G401 (cell line): ENCODE measurements at regions not wholly inside any gene's neighbourhood (a gene's known extent, or its start where the extent isn't known, plus 50 kb on each side); places are given as distances from the start of the nearest gene placed in this dataset.

Experiments used
- DNase-seq: peaks from one replicate; pipeline ENCODE4 v3.0.0-alpha.2; 2015; ENCODE audit warnings: low spot score
- in situ Hi-C: cut with HindIII; loops from 2 replicates; pipeline ENCODE4 v1.10.0; 2016; ENCODE audit warnings: low sequenced_read_pairs, mixed read lengths

DNA sequence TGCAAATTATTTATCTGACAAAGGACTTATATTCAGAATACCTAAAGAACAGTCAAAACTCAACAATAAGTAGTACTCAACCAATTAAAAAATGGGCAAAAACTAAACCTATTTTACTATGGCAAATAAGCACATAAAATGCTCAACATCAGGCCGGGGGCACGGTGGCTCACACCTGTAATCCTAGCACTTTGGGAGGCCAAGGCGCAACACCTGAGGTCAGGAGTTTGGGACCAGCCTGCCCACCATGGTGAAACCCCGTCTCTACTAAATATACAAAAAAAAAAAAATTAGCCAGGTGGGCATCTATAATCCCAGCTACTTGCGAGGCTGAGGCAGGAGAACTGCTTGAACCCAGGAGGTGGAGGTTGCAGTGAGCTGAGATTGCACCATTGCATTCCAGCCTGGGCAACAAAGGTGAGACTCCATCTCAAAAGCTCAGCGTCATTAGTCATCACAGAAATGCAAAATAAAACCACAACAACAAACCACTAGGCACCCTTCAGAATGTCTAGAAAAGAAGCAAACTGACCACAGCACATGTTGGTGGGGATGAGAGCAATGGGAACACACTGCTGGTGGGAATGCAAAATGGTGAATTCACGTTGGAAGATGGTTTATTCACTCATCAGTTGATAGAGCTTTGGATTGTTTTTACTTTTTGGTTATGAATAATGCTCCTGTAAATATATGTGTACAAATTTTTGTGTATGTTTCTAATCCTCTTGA, 180.6 kb upstream of the SOX1 start:
- no peak for DNase-seq
- in situ Hi-C loops = no loop called here

DNA sequence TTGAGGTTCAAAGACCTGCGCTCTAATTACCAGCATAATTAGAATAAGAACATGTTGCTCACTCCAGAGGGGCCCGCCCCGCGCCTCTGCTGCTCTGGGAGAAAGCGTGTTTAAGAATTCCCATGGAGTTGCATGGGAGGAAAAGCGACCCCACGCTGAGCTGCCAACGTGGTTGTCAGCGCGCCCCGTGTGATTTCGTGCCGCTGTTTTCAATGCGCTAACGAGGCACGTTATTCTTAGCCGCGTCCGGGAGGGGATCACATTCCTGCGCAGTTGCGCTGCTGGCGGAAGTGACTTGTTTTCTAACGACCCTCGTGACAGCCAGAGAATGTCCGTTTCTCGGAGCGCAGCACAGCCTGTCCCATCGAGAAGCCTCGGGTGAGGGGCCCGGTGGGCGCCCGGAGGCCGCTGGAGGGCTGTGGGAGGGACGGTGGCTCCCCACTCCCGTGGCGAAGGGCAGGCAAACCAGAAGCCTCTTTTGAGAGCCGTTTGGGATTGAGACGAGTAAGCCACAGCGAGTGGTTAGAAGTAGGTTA, 173.8 kb upstream of the SOX1 start:
- in situ Hi-C loops = no loop called here
- DNase-seq = no peak

DNA sequence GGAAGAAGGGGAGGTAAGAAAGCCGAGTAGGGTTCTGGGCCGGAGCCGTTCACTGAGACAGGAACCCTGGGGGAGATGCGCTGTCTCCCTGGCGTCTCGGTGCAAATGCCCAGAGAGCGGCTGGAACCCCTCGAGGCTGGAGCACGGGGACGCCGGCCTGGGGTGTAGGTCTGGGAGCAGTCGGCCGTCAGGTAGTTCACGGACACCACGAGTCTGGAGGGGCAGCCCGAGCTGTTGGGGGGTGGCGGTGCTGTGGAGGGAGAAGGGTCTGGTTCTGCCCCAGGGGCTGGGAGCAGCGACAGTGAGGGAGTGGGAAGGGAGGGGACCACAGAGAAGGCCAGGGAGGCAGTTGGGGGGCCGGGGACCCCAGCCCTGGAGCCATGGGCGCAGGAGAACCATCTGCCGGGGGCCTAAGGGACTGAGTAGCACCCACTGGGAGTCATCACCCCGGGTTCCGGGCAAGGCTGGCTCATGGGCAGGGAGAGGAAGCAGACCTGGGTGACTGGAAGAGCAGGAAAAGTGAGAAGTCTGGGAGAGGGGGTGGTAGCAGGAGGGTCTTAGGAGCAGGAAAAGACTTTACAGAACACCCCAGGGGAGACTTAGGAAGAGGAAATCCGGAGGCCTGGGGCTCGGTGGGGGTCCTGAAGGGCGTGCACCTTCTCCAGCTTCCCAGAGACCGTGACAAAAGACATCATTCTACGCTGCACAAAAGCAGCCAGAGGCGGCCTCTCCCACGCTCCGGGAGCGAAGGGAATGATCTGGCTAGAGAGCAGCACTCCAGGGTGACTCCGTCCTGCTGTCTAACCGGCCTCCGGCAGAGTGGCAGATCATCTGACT, 173.1 kb upstream of the SOX1 start:
- in situ Hi-C loops = no loop called here
- DNase-seq = no peak

DNA sequence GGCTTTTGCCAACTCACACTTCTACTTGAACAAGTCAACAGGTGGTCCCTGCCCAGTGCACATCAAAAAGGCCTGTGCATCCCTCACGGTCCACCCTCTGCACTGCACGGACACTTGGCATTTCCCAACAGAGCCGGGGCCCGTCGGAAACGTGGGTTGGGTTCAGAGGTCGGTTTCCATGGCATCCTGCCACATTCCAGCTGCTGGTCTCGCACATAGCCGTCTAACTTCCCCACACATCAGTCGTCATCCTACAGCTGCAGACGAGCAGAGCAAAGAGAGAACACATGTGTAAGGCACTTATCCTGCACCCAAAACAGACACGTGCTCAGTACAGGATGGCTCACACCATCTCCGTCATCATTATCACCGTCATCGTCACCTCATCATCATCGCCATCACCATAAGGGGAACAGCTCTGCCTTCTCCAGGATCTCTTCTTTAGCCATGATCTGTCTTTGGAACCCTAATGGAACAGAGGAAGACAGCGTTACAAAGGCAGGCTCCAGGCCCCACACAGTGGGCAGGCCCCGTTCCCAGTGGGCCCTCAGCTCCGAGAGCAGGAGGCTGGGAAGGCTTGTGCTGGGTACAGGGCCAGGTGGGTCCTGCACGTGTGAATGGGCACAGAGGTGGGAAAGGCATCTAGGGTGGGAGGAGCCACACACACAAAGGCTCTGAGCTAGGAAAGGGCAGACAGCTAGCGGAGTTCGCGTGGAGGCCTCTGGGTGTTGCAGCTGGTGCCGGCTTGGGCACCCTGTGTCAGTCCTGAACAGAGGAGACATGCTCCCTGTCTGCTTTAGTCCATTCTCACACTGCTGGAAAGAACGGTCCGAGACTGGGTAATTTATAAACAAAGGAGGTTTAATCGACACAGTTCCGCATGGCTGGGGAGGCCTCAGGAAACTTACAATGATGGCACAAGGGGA, 170.8 kb upstream of the SOX1 start:
- in situ Hi-C loops = no loop called here
- DNase-seq = no peak

DNA sequence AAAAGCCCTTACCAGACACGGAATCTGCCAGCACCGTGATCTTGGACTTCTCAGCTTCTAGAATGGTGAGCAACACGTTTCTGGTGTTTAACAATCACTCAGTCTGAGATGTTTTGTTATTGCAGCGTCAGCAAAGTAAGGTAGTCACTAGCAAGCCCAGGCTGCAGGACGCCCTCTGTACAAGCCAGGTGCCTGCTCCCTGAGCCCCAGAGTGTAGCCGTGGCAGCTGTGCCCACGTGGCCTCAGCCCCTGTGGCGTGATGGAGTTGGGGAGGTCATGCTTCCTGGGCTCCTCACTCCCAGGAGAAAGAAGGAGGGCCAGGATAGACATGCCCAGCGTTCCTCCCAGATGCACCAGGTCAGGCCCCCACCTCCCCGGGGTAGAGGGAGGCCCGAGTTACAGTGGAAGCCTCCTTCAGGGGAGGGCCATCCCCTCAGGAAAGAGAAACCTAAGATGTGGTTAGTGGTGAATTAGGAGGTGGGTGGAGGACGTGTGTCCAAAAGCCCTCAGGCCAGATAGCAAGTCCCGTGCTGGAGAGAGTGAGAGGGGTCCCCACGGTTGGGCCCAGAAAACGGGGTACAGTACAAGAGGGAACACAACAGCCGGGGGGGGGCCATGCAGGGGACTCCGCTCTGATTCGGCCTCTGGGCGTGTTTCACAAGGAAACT, 169.6 kb upstream of the SOX1 start:
- no peak for DNase-seq
- in situ Hi-C loops = no loop called here

DNA sequence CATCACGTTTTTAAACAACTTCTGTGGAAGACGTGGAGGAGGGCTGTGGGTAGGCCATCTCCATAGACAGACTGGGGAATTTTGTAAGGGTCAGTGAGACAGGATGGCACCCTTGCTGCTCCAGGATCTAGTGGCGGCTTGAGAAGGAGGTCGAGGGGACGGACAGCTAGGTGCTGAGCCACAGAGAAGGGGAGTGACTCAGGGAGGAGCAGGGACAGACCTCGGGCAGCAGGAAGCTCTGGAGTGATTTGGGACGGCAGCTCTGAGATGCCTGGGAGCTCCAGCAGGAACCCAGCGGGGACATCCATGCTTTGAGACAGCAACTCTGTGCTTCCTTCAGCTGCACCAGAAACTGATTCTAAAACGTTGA, 169.1 kb upstream of the SOX1 start:
- no peak for DNase-seq
- in situ Hi-C loops = no loop called here

DNA sequence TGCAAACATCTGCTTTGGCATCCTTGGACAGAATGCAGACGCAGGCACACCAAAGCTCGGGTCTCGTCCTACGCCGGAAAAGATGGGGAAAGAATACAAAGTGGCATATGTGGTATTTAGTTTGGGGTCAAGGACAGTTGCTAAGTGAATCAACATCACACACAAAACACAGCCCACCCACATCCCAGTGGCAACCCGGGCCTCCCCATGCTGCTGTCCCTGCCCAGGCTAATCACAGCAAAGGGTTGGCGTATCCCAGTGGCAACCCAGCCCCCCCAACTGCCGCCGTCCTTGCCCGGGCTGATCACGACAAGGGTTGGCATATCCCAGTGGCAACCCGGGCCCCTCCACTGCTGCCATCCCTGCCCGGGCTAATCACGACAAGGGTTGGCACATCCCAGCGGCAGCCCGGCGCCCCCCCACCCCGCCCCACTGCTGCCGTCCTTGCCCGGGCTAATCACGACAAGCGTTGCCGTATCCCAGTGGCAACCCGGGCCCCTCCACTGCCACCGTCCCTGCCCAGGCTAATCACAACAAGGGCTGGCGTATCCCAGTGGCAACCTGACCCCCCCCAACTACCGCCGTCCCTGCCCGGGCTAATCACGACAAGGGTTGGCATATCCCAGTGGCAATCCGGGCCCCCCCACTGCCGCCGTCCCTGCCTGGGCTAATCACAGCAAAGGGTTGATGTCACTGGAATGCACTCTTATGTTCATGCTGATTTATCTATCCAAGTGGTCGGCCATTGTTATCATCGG, 167.8 kb upstream of the SOX1 start:
- in situ Hi-C loops = no loop called here
- DNase-seq = no peak

DNA sequence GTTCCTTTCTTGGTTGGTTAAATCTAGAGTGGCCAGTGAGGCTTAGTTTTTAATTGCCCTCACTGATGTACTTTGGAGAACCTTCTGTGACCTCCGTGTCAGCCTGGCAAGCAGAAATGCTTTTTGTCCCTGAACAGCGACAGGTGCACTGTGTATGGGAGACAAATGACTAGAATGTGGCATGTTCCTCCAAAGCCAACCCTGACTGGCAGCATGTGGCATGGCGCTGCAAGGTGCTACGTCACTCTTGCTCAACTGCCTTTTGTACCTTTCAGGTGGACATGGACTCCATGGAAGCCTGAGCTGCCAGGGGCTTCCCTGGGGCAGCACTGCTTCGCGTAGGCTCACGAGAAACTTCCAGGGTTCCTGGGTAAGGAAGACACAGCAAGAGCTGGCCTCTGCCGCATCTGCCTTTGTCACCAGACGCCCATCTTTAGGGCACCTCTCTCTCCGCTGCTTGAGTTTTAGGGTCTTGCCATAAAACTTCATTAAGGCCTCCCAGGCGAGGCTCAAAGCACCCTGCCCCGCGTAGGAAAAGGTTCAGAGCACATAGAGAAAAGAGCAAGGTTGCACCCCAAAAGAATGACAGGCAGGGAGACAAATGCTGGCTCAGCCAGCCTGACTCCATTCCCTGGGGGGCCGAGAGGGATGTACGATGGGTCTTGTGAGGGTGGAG, 167.1 kb upstream of the SOX1 start:
- in situ Hi-C loops = no loop called here
- no peak for DNase-seq

DNA sequence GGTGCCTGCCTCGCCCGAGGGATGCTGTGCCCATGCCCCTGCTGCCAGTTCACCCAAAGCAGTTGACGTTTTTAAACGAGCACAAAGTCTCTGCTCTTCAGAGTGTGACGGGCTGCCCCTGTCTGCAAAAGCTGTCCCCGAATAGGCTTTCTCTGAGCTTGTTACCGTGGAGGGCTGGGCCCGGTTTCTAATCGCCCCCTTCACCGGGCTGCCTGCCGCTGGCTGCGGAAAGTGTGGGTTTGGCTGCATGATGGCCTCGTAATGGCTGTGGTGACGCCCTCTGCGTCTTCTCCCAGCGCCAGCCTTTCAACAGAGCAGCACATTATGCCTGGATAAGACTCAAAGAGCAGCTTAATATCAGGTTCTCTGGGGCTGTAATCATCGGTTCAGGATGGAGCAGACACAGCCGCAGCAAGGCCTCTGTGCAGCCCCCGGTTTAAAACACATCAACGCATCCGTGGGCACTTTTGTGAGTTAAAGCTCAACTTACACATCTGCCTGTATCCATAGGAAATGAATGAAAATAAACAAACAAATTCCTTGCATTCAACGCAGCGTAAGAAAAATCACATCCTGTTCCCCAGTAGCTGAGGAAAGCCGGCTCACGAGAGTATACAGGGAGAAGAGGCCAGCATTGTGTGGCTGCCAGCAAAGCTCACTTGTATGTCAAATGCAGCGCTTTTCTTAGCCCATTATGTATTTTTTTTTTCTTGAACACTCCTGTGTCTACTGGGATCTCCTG, 166.4 kb upstream of the SOX1 start:
- in situ Hi-C loops = no loop called here
- no peak for DNase-seq

DNA sequence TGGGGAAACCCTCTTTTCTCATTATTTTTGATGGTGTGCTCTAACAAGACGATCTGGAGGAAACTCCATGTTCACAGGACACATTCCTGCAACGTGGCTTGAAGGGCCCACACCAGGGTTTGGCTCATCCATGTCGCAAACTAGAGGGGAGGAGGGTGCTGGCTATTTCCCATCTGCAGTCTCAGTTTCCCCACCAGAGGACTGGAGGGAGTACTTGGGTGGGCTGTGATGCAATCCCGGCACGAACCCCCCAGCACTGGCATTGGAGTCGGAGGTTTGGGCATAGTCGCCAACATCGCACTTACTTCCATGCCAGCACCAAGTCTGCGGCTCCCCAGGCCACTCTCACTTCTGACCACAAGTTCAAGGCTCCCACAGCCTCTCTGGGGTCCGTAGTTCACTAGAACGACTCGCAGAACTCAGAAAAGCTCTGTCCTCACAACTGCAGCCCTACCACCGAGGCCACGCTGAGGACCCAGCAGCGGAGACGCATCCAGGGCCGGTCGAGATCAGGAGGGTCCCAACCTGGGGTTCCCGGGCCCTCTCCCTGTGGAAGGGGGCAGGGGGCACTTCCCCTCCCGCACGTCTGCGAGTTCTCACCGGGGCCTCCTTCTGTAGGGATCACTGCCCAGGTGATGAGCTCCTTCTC, 165.6 kb upstream of the SOX1 start:
- no peak for DNase-seq
- in situ Hi-C loops = no loop called here

DNA sequence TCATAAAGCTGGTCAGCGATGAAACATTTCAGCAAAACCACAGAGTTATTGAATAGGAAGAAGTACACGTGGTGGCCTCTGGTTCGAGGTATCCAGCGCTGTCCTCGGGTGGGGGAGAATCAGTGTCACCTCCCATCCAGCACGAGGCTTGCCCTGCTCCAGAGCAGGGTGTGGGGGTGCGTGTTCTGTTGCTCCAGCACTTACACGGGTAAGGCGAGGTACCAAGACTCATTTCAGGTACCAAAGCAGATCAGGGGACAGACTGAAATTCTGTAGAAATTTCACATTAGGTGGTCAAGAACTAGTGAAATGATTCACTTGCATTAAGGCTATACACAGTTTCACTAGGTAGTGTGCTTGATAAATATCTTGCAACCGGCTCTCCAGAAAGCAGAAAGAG, 164.2 kb upstream of the SOX1 start:
- no peak for DNase-seq
- in situ Hi-C loops = no loop called here

DNA sequence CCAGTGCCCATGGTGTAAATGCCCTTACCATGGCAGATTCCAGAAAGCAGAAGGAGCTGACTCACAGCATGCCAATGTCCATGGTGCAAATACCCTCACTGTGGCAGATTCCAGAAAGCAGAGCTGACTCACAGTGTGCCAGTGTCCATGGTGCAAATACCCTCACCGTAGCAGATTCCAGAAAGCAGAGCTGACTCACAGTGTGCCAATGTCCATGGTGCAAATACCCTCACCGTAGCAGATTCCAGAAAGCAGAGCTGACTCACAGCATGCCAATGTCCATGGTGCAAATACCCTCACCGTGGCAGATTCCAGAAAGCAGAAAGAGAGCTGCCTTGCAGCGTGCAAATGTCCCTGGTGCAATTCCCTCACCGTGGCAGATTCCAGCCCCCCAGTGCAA, 163.8 kb upstream of the SOX1 start:
- in situ Hi-C loops = no loop called here
- no peak for DNase-seq

DNA sequence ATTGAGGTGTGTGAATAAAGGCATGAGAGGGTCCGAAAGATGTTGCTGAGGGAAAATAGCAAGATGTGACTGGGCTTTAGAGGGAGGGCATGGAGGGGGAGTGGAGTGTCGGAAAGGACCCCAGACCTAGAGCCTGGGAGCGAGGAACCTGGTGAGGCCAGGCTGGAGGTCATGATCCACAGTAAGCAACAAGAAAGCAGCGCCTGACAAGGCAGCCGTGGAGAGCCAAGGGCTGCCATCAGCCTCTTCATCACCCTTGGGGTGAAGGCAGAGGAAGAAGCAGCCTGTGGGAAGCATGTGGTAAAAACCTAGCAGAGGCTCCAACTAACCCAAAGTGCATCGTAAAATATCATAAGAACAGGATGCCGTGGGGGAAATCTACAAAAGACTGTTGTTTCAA, 162.8 kb upstream of the SOX1 start:
- DNase-seq = no peak
- in situ Hi-C loops = no loop called here

DNA sequence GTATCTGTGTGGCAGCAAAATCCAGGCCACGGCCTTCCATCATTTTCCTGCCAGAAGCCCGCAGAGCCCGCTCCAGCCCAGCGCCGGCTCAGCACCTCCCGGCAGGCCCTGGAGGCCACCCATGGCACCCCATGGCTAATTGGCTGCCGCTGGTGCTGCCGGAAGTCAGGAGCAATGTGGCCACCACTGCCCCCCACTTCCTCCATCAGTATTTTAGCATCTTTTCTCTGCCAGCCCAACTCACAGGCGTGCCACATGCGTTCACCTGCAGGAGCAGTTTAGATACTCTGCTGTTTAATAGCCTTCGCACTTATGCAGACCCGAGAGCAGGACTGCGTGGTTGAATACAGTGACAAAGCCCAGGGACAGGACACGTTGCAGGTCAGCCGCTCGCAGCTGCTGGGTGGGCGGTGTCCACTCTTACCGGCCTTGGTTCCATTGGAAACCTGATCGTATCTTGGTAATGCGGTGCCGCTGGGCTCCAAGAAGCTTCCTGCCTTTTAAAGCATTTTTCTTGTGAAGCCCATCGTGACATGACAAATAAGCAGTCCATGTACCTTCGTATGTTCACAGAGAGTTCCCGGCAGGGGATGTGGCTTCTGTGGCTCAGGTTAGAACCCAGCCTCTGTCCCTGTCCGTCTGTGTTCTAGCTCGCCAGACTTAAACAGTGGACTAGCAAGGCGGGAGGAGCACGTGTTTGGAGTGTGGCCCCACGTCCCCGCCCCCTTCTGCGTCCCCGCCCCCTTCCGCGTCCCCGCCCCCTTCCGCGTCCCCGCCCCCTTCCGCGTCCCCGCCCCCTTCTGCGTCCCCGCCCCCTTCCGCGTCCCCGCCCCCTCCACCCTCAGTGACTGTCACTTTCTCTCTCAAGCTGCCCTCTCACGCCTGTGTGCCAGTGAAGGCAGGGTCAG, 162.0 kb upstream of the SOX1 start:
- DNase-seq = peak; percentile 30
- in situ Hi-C loops = no loop called here

DNA sequence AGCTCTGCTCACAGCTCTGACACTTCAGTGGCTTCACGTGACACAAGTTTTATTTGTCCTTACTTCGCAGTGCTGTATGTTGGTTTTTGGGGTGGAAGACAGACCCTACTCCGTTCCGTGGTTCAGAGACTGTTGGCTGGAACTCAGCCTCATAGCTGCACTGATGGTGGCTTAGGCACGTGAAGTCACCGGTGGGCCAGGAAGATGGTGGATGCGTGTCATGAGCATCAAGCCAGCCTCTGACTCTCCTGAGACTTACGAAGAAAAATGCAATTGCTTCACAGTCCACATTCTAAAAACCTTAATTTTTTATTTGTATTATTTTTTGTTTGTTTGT, 161.4 kb upstream of the SOX1 start:
- in situ Hi-C loops = no loop called here
- no peak for DNase-seq

DNA sequence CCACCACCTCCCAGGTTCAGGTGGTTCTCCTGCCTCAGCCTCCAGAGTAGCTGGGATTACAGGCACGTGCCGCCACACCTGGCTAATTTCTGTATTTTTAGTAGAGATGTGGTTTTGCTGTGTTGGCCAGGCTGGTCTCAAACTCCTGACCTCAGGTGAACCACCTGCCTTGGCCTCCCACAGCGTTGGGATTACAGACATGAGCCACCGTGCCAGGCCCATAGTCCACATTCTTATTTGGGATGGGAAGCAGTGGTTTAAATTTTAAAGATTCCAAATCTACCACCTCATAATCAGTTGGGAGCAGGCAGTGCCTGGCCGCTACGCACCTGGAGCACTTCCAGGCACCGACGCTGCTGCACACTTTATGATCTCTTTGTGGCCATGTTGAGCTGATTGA, 160.6 kb upstream of the SOX1 start:
- DNase-seq = no peak
- in situ Hi-C loops = no loop called here
